Keratinocyte (primary cell): ENCODE measurements at regions not wholly inside any gene's neighbourhood (a gene's known extent, or its start where the extent isn't known, plus 50 kb on each side); places are given as distances from the start of the nearest gene placed in this dataset.
"Not testable (repeated sequence)": the region's sequence is repeated elsewhere in the genome, so short reads cannot be mapped to it uniquely, and the experiment has no call there.

Experiments used
- DNase-seq: peaks from one replicate; pipeline ENCODE4 v3.0.0-alpha.2; 2011; ENCODE audit warnings: low read depth, missing footprints, low spot score
- FAIRE-seq: peaks from 2 replicates; lab custom pipeline; 2011; peaks lifted over from hg19 to GRCh38; lab: Jason Lieb, UNC
- H2AFZ ChIP-seq: 2 replicates; pipeline ENCODE4 v1.6.0; 2012; ENCODE audit warnings: low read length, control low read depth, inconsistent platforms; ENCODE audit not compliant: control insufficient read depth
- H3K27ac ChIP-seq: 2 replicates; pipeline ENCODE4 v1.5.1; 2011; ENCODE audit warnings: low read length; ENCODE audit not compliant: control insufficient read depth, insufficient read depth
- H3K27me3 ChIP-seq: 3 replicates; pipeline ENCODE4 v1.6.0; 2011; ENCODE audit warnings: low read length; ENCODE audit not compliant: control insufficient read depth, insufficient read depth; ENCODE audit errors: extremely low read depth
- H3K36me3 ChIP-seq, 2 experiments: 2 replicates in 1 of 2; 3 replicates in 1 of 2; pipeline ENCODE4 v1.5.1; 2011; ENCODE audit warnings: low read length in 2 of 2, mild to moderate bottlenecking in 1 of 2; ENCODE audit not compliant: control insufficient read depth in 2 of 2, insufficient read depth in 2 of 2; ENCODE audit errors: extremely low read depth in 1 of 2
- H3K4me1 ChIP-seq: 3 replicates; pipeline ENCODE4 v1.5.1; 2011; ENCODE audit warnings: low read length; ENCODE audit not compliant: control insufficient read depth, insufficient read depth; ENCODE audit errors: extremely low read depth
- H3K4me2 ChIP-seq: 3 replicates; pipeline ENCODE4 v1.6.0; 2011; ENCODE audit warnings: low read depth, low read length; ENCODE audit not compliant: control insufficient read depth, insufficient read depth; ENCODE audit errors: extremely low read depth
- H3K4me3 ChIP-seq, 3 experiments: fragments of 200-600 bp in 1 of 3; sonication (generic) in 1 of 3; 2 replicates in 2 of 3; 3 replicates in 1 of 3; pipeline ENCODE4 v1.5.1; 2011 to 2016; ENCODE audit warnings: low read length in 3 of 3, mild to moderate bottlenecking in 3 of 3, control low read depth in 2 of 3, inconsistent platforms in 1 of 3, low read depth in 1 of 3, mixed read lengths in 1 of 3, mixed run types in 1 of 3, moderate library complexity in 1 of 3; ENCODE audit not compliant: control insufficient read depth in 2 of 3, insufficient read depth in 2 of 3; ENCODE audit errors: extremely low read depth in 1 of 3
- H3K79me2 ChIP-seq: 2 replicates; pipeline ENCODE4 v1.6.0; 2012; ENCODE audit warnings: low read length; ENCODE audit not compliant: control insufficient read depth, insufficient read depth
- H3K9ac ChIP-seq: 3 replicates; pipeline ENCODE4 v1.6.0; 2011; ENCODE audit warnings: low read length; ENCODE audit not compliant: control insufficient read depth, insufficient read depth; ENCODE audit errors: extremely low read depth
- H3K9me1 ChIP-seq: 3 replicates; pipeline ENCODE4 v1.6.0; 2011; ENCODE audit warnings: low read length; ENCODE audit not compliant: control insufficient read depth, insufficient read depth; ENCODE audit errors: extremely low read depth
- H3K9me3 ChIP-seq: 2 replicates; pipeline ENCODE4 v1.5.1; 2012; ENCODE audit warnings: low read depth, low read length; ENCODE audit not compliant: control insufficient read depth
- H4K20me1 ChIP-seq: 3 replicates; pipeline ENCODE4 v1.6.0; 2011; ENCODE audit warnings: low read length; ENCODE audit not compliant: control insufficient read depth, insufficient read depth; ENCODE audit errors: extremely low read depth
- EZH2 ChIP-seq: IDR thresholded peaks from one replicate; pipeline ENCODE4 v1.6.1; 2012; ENCODE audit warnings: inconsistent platforms, mild to moderate bottlenecking, low read length, moderate library complexity
- dilution Hi-C: fragments of 300-500 bp; cut with MboI; formaldehyde crosslinking; loops from one replicate; pipeline ENCODE4 v1.7.0; 2020; ENCODE audit warnings: low sequenced_read_pairs; ENCODE audit not compliant: extremely low pct_ligation_motif_present
- TF ChIP-seq, protein P1 (sequence below), 3 experiments: IDR thresholded peaks in 1 of 3; conservative IDR thresholded peaks in 1 of 3; optimal IDR thresholded peaks in 1 of 3; 2 replicates in 2 of 3; 3 replicates in 1 of 3; pipeline versions ENCODE3 to v1.5.1; 2011; ENCODE audit warnings: low read length in 3 of 3, mild to moderate bottlenecking in 3 of 3, moderate library complexity in 2 of 3, control low read depth in 1 of 3, inconsistent platforms in 1 of 3; ENCODE audit not compliant: insufficient read depth in 2 of 3; ENCODE audit errors: extremely low read depth in 1 of 3

DNA sequence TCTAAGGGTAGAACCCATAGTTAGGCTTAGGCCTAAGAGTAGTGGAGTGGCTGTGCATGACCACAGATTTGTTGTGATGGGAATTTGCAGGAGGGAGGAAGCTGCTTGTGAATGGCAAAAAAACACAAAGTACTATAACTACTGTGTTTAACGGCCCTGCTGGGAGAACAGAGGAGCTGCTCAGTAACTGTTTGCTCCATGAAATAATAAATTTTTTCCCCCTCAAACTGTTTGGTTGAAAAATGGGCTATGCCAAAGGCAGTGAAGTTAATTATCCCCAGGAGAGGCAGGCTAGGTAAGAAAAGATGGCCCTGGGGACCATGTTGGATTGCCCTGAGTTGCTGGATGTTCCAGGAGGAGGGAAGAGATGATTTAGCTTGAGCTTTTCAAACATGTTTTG, 216.1 kb upstream of the ADRA1D start:
- H3K27me3 ChIP-seq, result no peaks in the 10 kb centered on the region
- no peaks in the 10 kb centered on the region for H3K36me3 ChIP-seq
- H3K4me1 ChIP-seq, result no peaks in the 10 kb centered on the region
- H2AFZ ChIP-seq, result no peak overlapping the region
- H3K4me3 ChIP-seq, result no peak overlapping the region
- H3K9ac ChIP-seq, result no peak overlapping the region
- H3K79me2 ChIP-seq, result no peaks in the 10 kb centered on the region
- dilution Hi-C loops, result no loop called here
- no peak overlapping the region for H3K27ac ChIP-seq
- TF ChIP-seq EZH2, result no peak
- TF ChIP-seq, protein P1, sequence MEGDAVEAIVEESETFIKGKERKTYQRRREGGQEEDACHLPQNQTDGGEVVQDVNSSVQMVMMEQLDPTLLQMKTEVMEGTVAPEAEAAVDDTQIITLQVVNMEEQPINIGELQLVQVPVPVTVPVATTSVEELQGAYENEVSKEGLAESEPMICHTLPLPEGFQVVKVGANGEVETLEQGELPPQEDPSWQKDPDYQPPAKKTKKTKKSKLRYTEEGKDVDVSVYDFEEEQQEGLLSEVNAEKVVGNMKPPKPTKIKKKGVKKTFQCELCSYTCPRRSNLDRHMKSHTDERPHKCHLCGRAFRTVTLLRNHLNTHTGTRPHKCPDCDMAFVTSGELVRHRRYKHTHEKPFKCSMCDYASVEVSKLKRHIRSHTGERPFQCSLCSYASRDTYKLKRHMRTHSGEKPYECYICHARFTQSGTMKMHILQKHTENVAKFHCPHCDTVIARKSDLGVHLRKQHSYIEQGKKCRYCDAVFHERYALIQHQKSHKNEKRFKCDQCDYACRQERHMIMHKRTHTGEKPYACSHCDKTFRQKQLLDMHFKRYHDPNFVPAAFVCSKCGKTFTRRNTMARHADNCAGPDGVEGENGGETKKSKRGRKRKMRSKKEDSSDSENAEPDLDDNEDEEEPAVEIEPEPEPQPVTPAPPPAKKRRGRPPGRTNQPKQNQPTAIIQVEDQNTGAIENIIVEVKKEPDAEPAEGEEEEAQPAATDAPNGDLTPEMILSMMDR (optimal IDR thresholded peaks at IDR 0.05 in 1 of 3, IDR thresholded peaks at IDR 0.05 in 1 of 3, conservative IDR thresholded peaks at IDR 0.05 in 1 of 3; ENCODE audit: extremely low read depth in 1 of 3, insufficient read depth in 2 of 3, low read length in 3 of 3), result no peak
- no peak overlapping the region for H3K4me2 ChIP-seq
- DNase-seq, result no peak
- no peaks in the 10 kb centered on the region for H4K20me1 ChIP-seq
- H3K9me3 ChIP-seq, result no peaks in the 10 kb centered on the region
- FAIRE-seq, result no peak
- H3K9me1 ChIP-seq, result no peaks in the 10 kb centered on the region

DNA sequence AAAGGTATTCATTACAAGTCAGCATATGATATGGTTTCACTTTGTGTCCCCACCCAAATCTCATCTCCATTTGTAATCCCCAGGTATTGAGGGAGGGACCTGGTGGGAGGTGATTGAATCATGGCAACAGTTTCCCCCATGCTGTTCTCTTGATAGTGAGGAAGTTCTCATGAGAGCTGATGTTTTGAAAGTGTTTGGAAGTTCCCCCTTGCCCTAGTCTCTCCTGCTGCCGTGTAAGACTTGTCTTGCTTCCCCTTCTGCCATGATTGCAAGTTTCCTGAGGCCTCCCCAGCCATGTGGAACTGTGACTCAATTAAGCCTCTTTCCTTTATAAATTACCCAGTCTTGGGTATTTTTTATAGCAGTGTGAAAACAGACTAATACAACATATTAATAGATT, 213.7 kb upstream of the ADRA1D start:
- H3K27me3 ChIP-seq, H2AFZ ChIP-seq, H3K4me3 ChIP-seq, H3K4me1 ChIP-seq, H3K9ac ChIP-seq, H3K9me1 ChIP-seq, H3K79me2 ChIP-seq, H3K27ac ChIP-seq, DNase-seq, H3K4me2 ChIP-seq, H4K20me1 ChIP-seq, H3K36me3 ChIP-seq, H3K9me3 ChIP-seq, dilution Hi-C loops, FAIRE-seq: not testable (repeated sequence)

DNA sequence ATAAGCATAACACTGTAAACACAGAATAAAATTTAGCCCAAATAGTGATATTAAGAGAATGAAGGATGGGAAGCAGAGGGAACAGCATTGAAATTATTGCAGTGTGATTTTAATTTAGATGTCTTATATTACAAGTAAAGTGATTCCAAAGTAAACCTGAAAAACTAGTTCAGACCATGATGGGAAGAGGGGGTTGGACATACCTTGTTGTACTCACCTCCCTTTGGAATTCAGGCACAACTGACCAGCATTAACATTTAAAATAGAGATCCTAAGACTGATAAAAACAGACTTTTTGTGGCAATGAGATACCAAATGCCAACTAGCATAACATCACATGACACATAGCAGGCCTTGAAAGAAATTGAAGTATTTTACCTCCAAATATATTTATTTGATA, 210.0 kb upstream of the ADRA1D start:
- H3K4me1 ChIP-seq, result peaks cover 16% of the 10 kb centered on the region
- H3K9ac ChIP-seq, result no peak overlapping the region
- H2AFZ ChIP-seq, result no peak overlapping the region
- FAIRE-seq, result no peak
- no peaks in the 10 kb centered on the region for H3K9me1 ChIP-seq
- no peaks in the 10 kb centered on the region for H3K79me2 ChIP-seq
- no peak for DNase-seq
- no peaks in the 10 kb centered on the region for H3K27me3 ChIP-seq
- no peaks in the 10 kb centered on the region for H3K9me3 ChIP-seq
- no peaks in the 10 kb centered on the region for H4K20me1 ChIP-seq
- TF ChIP-seq, protein P1 (optimal IDR thresholded peaks at IDR 0.05 in 1 of 3, IDR thresholded peaks at IDR 0.05 in 1 of 3, conservative IDR thresholded peaks at IDR 0.05 in 1 of 3; ENCODE audit: extremely low read depth in 1 of 3, insufficient read depth in 2 of 3, low read length in 3 of 3), result no peak
- TF ChIP-seq EZH2, result no peak
- no peaks in the 10 kb centered on the region for H3K36me3 ChIP-seq
- no peak overlapping the region for H3K4me3 ChIP-seq
- H3K4me2 ChIP-seq, result no peak overlapping the region
- H3K27ac ChIP-seq, result no peak overlapping the region
- dilution Hi-C loops, result no loop called here
